DOHH2 (cell line): ENCODE measurements at regions not wholly inside any gene's neighbourhood (a gene's known extent, or its start where the extent isn't known, plus 50 kb on each side); places are given as distances from the start of the nearest gene placed in this dataset.
A peak's percentile ranks its signal among the peaks of the same experiment; 100 is the strongest.
"Not testable (repeated sequence)": the region's sequence is repeated elsewhere in the genome, so short reads cannot be mapped to it uniquely, and the experiment has no call there.

ENCODE experiments used
- H3F3A ChIP-seq: fragments of 200-600 bp; sonication (generic), shearing (Covaris generic); 2 replicates; pipeline ENCODE4 v1.6.0; 2016; ENCODE audit warnings: antibody characterized with exemption, mild to moderate bottlenecking; ENCODE audit not compliant: control insufficient read depth, insufficient read depth
- H3K27ac ChIP-seq: fragments of 200-600 bp; sonication (generic); 2 replicates; pipeline ENCODE4 v1.5.1; 2014; ENCODE audit warnings: low read depth, mild to moderate bottlenecking, low read length, moderate library complexity
- H3K27me3 ChIP-seq: fragments of 200-600 bp; sonication (generic); 2 replicates; pipeline ENCODE4 v1.6.1; 2014; ENCODE audit warnings: mild to moderate bottlenecking, low read length, mixed read lengths; ENCODE audit not compliant: control insufficient read depth
- H3K36me3 ChIP-seq: fragments of 200-600 bp; sonication (generic); 2 replicates; pipeline ENCODE4 v1.6.1; 2014; ENCODE audit warnings: mild to moderate bottlenecking, low read length, moderate library complexity, mixed read lengths; ENCODE audit not compliant: control insufficient read depth
- H3K4me1 ChIP-seq: fragments of 200-600 bp; sonication (generic); 2 replicates; pipeline ENCODE4 v1.6.1; 2014; ENCODE audit warnings: mild to moderate bottlenecking, low read length, mixed read lengths; ENCODE audit not compliant: control insufficient read depth
- H3K4me2 ChIP-seq: fragments of 200-600 bp; sonication (generic); 2 replicates; pipeline ENCODE4 v1.6.0; 2014; ENCODE audit warnings: mild to moderate bottlenecking, low read length, moderate library complexity
- H3K4me3 ChIP-seq: fragments of 200-600 bp; sonication (generic); 2 replicates; pipeline ENCODE4 v1.5.1; 2014; ENCODE audit warnings: mild to moderate bottlenecking, low read length, mixed read lengths
- H3K79me2 ChIP-seq: fragments of 200-600 bp; sonication (generic); 2 replicates; pipeline ENCODE4 v1.6.1; 2014; ENCODE audit warnings: mild to moderate bottlenecking, low read length, mixed read lengths; ENCODE audit not compliant: control insufficient read depth
- H3K9me2 ChIP-seq: fragments of 200-600 bp; sonication (generic); replicated peaks from 2 replicates; pipeline ENCODE4 v1.6.1; 2014; ENCODE audit warnings: mild to moderate bottlenecking, low read length, mixed read lengths; ENCODE audit not compliant: control insufficient read depth
- H3K9me3 ChIP-seq: fragments of 200-600 bp; sonication (generic); 2 replicates; pipeline ENCODE4 v1.6.1; 2014; ENCODE audit warnings: antibody characterized with exemption, low read length, mixed read lengths; ENCODE audit not compliant: control insufficient read depth, insufficient read depth
- H4K20me1 ChIP-seq: fragments of 200-600 bp; sonication (generic); 2 replicates; pipeline ENCODE4 v1.6.0; 2014; ENCODE audit warnings: low read depth, mild to moderate bottlenecking, antibody characterized with exemption, low read length, moderate library complexity; ENCODE audit not compliant: control insufficient read depth, insufficient read depth
- CTCF ChIP-seq: fragments of 200-600 bp; sonication (generic); IDR thresholded peaks from one replicate; pipeline ENCODE4 v1.5.1; 2014; ENCODE audit warnings: antibody characterized with exemption, mild to moderate bottlenecking, low read depth, low read length; ENCODE audit not compliant: poor library complexity, severe bottlenecking
- EZH2phosphoT487 ChIP-seq: fragments of 200-600 bp; sonication (generic); IDR thresholded peaks from 2 replicates; pipeline ENCODE4 v1.6.1; 2017; ENCODE audit warnings: borderline replicate concordance, mild to moderate bottlenecking, antibody characterized with exemption, low read length, moderate library complexity, mixed read lengths

GRCh38 chr7:112985377-112985987 lies 101.1 kb downstream of the GPR85 start:
- Histone ChIP-seq H3K79me2 (no peaks in the 10 kb centered on the region), H3K4me2 (peak overlapping the region; percentile 34; the same call in 1 of the 2 replicates), H3K27ac (no peak overlapping the region), H3K9me2 (no peaks in the 10 kb centered on the region), H3K4me1 (peaks cover 44% of the 10 kb centered on the region), H3F3A (peaks cover 4% of the 10 kb centered on the region; the same call in 1 of the 2 replicates), H4K20me1 (no peaks in the 10 kb centered on the region), H3K9me3 (no peaks in the 10 kb centered on the region), H3K36me3 (no peaks in the 10 kb centered on the region), H3K27me3 (no peaks in the 10 kb centered on the region), H3K4me3 (no peak overlapping the region)
- TF ChIP-seq EZH2phosphoT487 (no peak), CTCF (no peak)

- Histone ChIP-seq H3K9me3 (no peaks in the 10 kb centered on the region), H3K4me1 (peaks cover 40% of the 10 kb centered on the region), H3K4me2 (peak overlapping the region; percentile 14)
Measured at GRCh38 chr7:112982441-112983063, 104.1 kb downstream of the GPR85 start.

GRCh38 chr7:112981966-112982365 lies 104.7 kb downstream of the GPR85 start:
- Histone ChIP-seq H3K27ac (peak overlapping the region; percentile 5; the same call in 1 of the 2 replicates), H3K4me2 (peak overlapping the region; percentile 14), H3K4me1 (peaks cover 37% of the 10 kb centered on the region), H3K36me3 (no peaks in the 10 kb centered on the region), H3K4me3 (no peak overlapping the region), H3F3A (peaks cover 4% of the 10 kb centered on the region; the same call in 1 of the 2 replicates), H3K9me2 (no peaks in the 10 kb centered on the region), H4K20me1 (no peaks in the 10 kb centered on the region), H3K79me2 (no peaks in the 10 kb centered on the region), H3K9me3 (no peaks in the 10 kb centered on the region), H3K27me3 (no peaks in the 10 kb centered on the region)
- no peak for TF ChIP-seq CTCF
- no peak for TF ChIP-seq EZH2phosphoT487

More at GRCh38 chr7:112982441-112983063, 104.1 kb downstream of the GPR85 start:
- no peak overlapping the region for H3K4me3 ChIP-seq
- TF ChIP-seq CTCF (no peak), EZH2phosphoT487 (no peak)
- H3K36me3 ChIP-seq, result no peaks in the 10 kb centered on the region
- peaks cover 4% of the 10 kb centered on the region; the same call in 1 of the 2 replicates for H3F3A ChIP-seq
- no peaks in the 10 kb centered on the region for H3K9me2 ChIP-seq
- no peaks in the 10 kb centered on the region for H3K27me3 ChIP-seq
- peak overlapping the region; percentile 5; the same call in 1 of the 2 replicates for H3K27ac ChIP-seq
- H3K79me2 ChIP-seq, result no peaks in the 10 kb centered on the region
- no peaks in the 10 kb centered on the region for H4K20me1 ChIP-seq

GRCh38 chr7:112979055-112979454 lies 107.6 kb downstream of the GPR85 start:
- H3K27me3 ChIP-seq, H3K4me2 ChIP-seq, H3K9me2 ChIP-seq, H3K79me2 ChIP-seq, H4K20me1 ChIP-seq, H3K4me3 ChIP-seq, H3K27ac ChIP-seq, H3K9me3 ChIP-seq, H3K36me3 ChIP-seq, H3F3A ChIP-seq: not testable (repeated sequence)
- peaks cover 21% of the 10 kb centered on the region for H3K4me1 ChIP-seq

GRCh38 chr7:112977244-112977955 lies 109.2 kb downstream of the GPR85 start:
- not testable (repeated sequence) for H3K4me2 ChIP-seq, H3K9me2 ChIP-seq, H3F3A ChIP-seq, H3K27ac ChIP-seq, H3K79me2 ChIP-seq, H4K20me1 ChIP-seq, H3K27me3 ChIP-seq, H3K4me3 ChIP-seq, H3K36me3 ChIP-seq, H3K9me3 ChIP-seq
- peaks cover 14% of the 10 kb centered on the region for H3K4me1 ChIP-seq
